ENCODE measurements at regions not wholly inside any gene's neighbourhood (a gene's known extent, or its start where the extent isn't known, plus 50 kb on each side); places are given as distances from the start of the nearest gene placed in this dataset.

DNA sequence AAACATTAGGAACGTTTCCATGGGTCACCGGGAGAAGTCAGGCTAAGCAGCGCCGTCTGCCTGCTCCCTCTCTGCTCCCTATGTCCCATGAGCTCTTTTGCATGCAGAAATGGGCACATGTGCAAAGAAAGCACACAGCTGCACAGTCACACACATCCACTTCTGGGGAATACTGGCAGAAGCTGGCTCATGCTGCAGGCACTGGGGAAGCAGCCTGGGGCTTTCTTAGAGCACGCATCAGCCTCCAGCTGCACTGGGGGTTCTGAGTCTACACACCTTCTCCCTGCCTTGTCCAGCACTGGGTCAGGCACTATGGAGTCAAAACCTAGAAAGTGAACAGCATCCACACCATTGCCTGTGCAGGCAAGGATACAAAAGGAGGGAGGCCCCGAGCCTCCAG is 76.1 kb upstream of the FOXQ1 start:
- TF ChIP-seq, protein P1, sequence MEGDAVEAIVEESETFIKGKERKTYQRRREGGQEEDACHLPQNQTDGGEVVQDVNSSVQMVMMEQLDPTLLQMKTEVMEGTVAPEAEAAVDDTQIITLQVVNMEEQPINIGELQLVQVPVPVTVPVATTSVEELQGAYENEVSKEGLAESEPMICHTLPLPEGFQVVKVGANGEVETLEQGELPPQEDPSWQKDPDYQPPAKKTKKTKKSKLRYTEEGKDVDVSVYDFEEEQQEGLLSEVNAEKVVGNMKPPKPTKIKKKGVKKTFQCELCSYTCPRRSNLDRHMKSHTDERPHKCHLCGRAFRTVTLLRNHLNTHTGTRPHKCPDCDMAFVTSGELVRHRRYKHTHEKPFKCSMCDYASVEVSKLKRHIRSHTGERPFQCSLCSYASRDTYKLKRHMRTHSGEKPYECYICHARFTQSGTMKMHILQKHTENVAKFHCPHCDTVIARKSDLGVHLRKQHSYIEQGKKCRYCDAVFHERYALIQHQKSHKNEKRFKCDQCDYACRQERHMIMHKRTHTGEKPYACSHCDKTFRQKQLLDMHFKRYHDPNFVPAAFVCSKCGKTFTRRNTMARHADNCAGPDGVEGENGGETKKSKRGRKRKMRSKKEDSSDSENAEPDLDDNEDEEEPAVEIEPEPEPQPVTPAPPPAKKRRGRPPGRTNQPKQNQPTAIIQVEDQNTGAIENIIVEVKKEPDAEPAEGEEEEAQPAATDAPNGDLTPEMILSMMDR (IDR thresholded peaks at IDR 0.05): no peak
- TF ChIP-seq POLR2A (IDR thresholded peaks at IDR 0.05): no peak

Measured in esophagus squamous epithelium (tissue), 4 donors.